Pancreas (tissue), 10 donors: ENCODE measurements at regions not wholly inside any gene's neighbourhood (a gene's known extent, or its start where the extent isn't known, plus 50 kb on each side); places are given as distances from the start of the nearest gene placed in this dataset.
"Not testable (repeated sequence)": the region's sequence is repeated elsewhere in the genome, so short reads cannot be mapped to it uniquely, and the experiment has no call there.

Source experiments
- ATAC-seq, 4 donors: fragments of 200-7000 bp; cut with Tn5 transposase; one replicate each; pipeline versions ENCODE4 v1.8.0 to v1.9.1; 2020; ENCODE audit warnings: mild to moderate bottlenecking in 4 of 4, moderate library complexity in 4 of 4
- DNase-seq, 6 donors: peaks; one replicate each; pipeline ENCODE4 v3.0.0-alpha.2; 2020
- FAIRE-seq: peaks from 2 replicates; lab custom pipeline; 2012; peaks lifted over from hg19 to GRCh38; lab: Jason Lieb, UNC
- H3K27ac ChIP-seq, 4 donors: fragments of 200-600 bp; sonication (generic); 1 replicate in 3 of 4; 2 replicates in 1 of 4; pipeline versions ENCODE4 v1.5.0 to v1.8.0; 2020
- H3K27me3 ChIP-seq, 4 donors: fragments of 200-600 bp; one replicate each; pipeline ENCODE4 v1.8.0; 2021
- H3K36me3 ChIP-seq, 3 donors: fragments of 200-600 bp; sonication (generic) in 1 of 3; one replicate each; pipeline versions ENCODE4 v1.5.0 to v1.8.0; 2020 to 2021
- H3K4me1 ChIP-seq, 3 donors: fragments of 200-600 bp; one replicate each; pipeline ENCODE4 v1.8.0; 2021
- H3K4me3 ChIP-seq, 4 donors: fragments of 200-600 bp; sonication (generic) in 2 of 4; one replicate each; pipeline versions ENCODE4 v1.5.0 to v1.8.0; 2020 to 2021
- H3K9me3 ChIP-seq, 4 donors: fragments of 200-600 bp; one replicate each; pipeline ENCODE4 v1.8.0; 2021
- WGBS, 2 donors: extraction: QIAGEN DNeasy Blood & Tissue Kit; methylation state at CpG; one replicate each; pipeline ENCODE4 v1.1.7; 2013; 5-methylcytosine and 5-hydroxymethylcytosine counted together
- intact Hi-C, 3 donors: fragments of 100-400 bp; cut with DNase I; formaldehyde crosslinking; loops; one replicate each; pipeline versions ENCODE4 v1.11.1 to v1.14.2; 2022
- TF ChIP-seq, protein P1 (sequence below), 4 donors: fragments of 200-600 bp; sonication (generic) in 3 of 4; IDR thresholded peaks; one replicate each; pipeline versions ENCODE4 v1.5.0 to v1.8.0; 2021; ENCODE audit warnings: antibody characterized with exemption in 4 of 4
- donor health status: healthy with polysubstance abuse.
- donor health status: DM: no; HTN: no; CAD: no; lungs with moderate emphysema.
- donor health status: DM: no; HTN: no; CAD: no.
- donor health status: control.
- donor health status: control.
- donor health status: Bipolar disorder and iron deficiency.
- donor health status: DM: yes; HTN: yes; CAD: no.
- donor health status: DM: no; HTN: no; CAD: no.
- donor health status: DM: no; HTN: no; CAD: no.
- donor health status: DM: yes; HTN: yes; CAD: no.

DNA sequence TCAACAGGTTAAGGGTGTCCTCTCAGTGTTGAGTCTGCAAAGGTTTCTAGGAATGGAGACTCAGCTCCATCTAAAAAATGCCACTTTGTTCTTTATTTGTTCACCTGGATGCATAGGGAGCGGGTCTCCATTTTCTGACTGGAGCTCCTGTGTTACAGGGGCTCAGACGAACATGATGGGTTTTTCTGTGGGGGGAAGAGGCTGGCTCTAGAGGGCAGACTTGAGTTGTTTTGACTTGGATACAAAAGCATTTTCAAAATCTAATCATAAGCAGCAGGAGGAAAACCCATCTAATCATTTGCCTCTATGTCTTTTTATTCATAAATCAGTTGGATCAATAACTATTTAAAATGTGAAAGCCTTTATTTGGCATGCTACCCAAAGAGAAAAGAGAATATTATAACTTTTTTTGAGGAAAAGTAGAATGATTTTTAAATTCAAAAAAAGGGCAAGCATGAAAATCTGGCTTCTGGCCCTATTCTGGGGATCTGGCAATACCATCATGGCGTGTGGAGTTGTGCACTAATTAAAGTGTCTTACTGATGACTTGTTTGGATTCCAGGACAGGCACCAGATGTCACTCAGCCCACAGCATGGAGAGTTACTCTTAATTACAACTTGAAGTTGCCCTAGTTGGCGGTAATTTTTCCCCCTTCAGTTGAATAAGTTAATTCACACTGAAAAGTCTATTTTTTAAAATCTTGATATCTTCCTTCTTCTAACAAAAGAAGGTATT is 594.9 kb downstream of the REEP3 start:
- 46 to 58% methylated on average over 4 of the region's 4 CpGs for WGBS, 2 donors
- Histone ChIP-seq H3K36me3 (no peaks in the 10 kb centered on the region), H3K4me1 (no peaks in the 10 kb centered on the region), H3K4me3 (no peak overlapping the region), H3K27me3 (no peaks in the 10 kb centered on the region), H3K27ac (no peak overlapping the region), H3K9me3 (no peaks in the 10 kb centered on the region)
- no peak for FAIRE-seq
- ATAC-seq, result peak in 3 of 4 donors; percentile 38 to 58 (median 46)
- TF ChIP-seq, protein P1, sequence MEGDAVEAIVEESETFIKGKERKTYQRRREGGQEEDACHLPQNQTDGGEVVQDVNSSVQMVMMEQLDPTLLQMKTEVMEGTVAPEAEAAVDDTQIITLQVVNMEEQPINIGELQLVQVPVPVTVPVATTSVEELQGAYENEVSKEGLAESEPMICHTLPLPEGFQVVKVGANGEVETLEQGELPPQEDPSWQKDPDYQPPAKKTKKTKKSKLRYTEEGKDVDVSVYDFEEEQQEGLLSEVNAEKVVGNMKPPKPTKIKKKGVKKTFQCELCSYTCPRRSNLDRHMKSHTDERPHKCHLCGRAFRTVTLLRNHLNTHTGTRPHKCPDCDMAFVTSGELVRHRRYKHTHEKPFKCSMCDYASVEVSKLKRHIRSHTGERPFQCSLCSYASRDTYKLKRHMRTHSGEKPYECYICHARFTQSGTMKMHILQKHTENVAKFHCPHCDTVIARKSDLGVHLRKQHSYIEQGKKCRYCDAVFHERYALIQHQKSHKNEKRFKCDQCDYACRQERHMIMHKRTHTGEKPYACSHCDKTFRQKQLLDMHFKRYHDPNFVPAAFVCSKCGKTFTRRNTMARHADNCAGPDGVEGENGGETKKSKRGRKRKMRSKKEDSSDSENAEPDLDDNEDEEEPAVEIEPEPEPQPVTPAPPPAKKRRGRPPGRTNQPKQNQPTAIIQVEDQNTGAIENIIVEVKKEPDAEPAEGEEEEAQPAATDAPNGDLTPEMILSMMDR (IDR thresholded peaks at IDR 0.05), result peak in 2 of 4 donors; percentile 31 to 37
- DNase-seq, result peak in 1 of 6 donors; percentile 13
- intact Hi-C loops, result no loop called here

DNA sequence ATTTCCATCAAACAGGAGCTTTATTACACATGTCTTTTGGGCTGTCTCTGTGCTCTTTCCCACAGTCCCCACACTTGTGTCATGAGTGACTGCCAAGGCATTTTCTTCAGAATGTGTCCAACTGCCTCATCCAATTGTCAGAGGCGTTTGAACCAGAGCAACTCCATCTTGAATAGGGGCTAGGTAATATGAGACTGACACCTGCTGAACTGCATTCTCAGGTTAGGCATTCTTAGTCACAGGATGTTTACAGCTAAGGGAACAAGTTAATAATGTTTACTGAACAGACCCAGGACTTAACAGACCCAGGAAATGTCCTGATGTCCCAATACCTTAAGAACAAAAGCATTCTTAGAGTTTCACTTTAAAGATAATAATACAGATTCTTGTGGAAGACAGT is 595.5 kb downstream of the REEP3 start:
- no peaks in the 10 kb centered on the region for H3K27me3 ChIP-seq
- no peaks in the 10 kb centered on the region for H3K4me1 ChIP-seq
- DNase-seq (no peak), ATAC-seq (no peak), FAIRE-seq (no peak)
- intact Hi-C loops, result no loop called here
- H3K36me3 ChIP-seq, result no peaks in the 10 kb centered on the region
- no peak overlapping the region for H3K4me3 ChIP-seq
- H3K9me3 ChIP-seq, result no peaks in the 10 kb centered on the region
- no peak overlapping the region for H3K27ac ChIP-seq
- TF ChIP-seq, protein P1 (IDR thresholded peaks at IDR 0.05), result no peak
- 63 to 66% methylated on average over 1 of the region's 1 CpG for WGBS, 2 donors

DNA sequence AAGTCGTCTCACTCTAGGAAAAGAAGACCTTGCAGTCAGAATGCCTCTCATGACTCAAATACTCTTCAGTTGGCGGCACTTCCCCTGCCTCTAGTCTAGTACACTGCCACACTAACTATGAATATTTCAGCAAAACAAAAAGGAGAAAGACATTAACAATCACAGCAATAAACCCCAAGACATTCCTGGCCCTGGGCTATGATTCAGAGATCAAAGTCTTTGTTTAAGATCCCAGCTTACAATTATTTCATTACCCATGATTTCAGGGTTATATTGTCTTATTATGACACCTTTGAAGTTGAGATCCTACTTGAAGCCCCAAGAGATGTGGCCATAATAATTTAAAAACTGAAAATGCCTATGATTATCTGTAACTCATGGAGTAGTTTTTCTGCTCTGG is 597.5 kb downstream of the REEP3 start:
- DNase-seq (no peak), FAIRE-seq (no peak), ATAC-seq (no peak)
- Histone ChIP-seq H3K27me3 (no peaks in the 10 kb centered on the region), H3K9me3 (no peaks in the 10 kb centered on the region), H3K36me3 (no peaks in the 10 kb centered on the region), H3K4me3 (no peak overlapping the region), H3K27ac (no peak overlapping the region), H3K4me1 (no peaks in the 10 kb centered on the region)
- WGBS, 2 donors, result 92 to 93% methylated on average over 2 of the region's 2 CpGs
- TF ChIP-seq, protein P1 (IDR thresholded peaks at IDR 0.05), result no peak
- intact Hi-C loops, result no loop called here

DNA sequence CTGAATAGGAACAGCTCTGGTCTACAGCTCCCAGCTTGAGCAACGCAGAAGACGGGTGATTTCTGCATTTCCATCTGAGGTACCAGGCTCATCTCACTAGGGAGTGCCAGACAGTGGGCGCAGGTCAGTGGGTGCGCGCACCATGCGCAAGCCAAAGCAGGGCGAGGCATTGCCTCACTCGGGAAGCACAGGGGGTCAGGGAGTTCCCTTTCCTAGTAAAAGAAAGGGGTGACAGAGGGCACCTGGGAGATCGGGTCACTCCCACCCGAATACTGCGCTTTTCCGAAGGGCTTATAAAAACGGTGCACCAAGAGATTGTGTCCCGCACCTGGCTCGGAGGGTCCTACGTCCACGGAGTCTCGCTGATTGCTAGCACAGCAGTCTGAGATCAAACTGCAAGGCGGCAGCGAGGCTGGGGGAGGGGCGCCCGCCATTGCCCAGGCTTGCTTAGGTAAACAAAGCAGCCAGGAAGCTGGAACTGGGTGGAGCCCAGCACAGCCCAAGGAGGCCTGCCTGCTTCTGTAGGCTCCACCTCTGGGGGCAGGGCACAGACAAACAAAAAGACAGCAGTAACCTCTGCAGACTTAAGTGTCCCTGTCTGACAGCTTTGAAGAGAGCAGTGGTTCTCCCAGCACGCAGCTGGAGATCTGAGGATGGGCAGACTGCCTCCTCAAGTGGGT is 599.2 kb downstream of the REEP3 start:
- DNase-seq, H3K9me3 ChIP-seq, FAIRE-seq, intact Hi-C loops, H3K4me3 ChIP-seq, H3K36me3 ChIP-seq, H3K27me3 ChIP-seq, ATAC-seq, H3K27ac ChIP-seq, H3K4me1 ChIP-seq: not testable (repeated sequence)
- 83 to 89% methylated on average over 17 to 21 of the region's 23 CpGs for WGBS, 2 donors

DNA sequence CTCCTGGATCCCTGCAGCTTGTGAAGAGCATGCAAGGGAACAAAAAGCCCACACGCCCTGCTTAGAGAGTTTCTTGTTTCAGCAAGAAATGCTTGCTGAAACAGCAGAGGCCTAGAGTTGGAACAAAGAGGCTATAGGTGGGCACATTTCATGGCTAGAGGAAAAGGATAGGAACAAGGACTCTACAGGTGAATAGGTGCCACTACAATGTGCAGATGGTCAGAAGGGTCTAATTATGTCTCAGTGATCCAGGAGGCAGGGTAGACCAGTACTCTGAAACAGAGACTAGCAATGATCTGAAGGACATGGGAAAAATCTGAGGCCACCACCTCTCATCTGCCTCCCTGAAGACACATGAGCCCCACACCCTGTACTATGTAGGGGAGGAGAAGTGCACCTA is 609.0 kb downstream of the REEP3 start:
- Histone ChIP-seq H3K4me3 (no peak overlapping the region), H3K27me3 (peaks cover 0 to 5% (median 0%) of the 10 kb centered on the region in 4 donors), H3K27ac (no peak overlapping the region), H3K9me3 (no peaks in the 10 kb centered on the region), H3K36me3 (no peaks in the 10 kb centered on the region), H3K4me1 (no peaks in the 10 kb centered on the region)
- intact Hi-C loops, result no loop called here
- FAIRE-seq (no peak), DNase-seq (no peak), ATAC-seq (no peak)
- WGBS, 2 donors, result 45 to 56% methylated on average over 1 of the region's 1 CpG
- TF ChIP-seq, protein P1 (IDR thresholded peaks at IDR 0.05), result no peak
